ENCODE measurements at regions not wholly inside any gene's neighbourhood (a gene's known extent, or its start where the extent isn't known, plus 50 kb on each side); places are given as distances from the start of the nearest gene placed in this dataset.

GRCh38 chr14:26959972-26960660 is 362.3 kb upstream of the NOVA1 start:
- H3K9me3 ChIP-seq (ENCODE audit: control insufficient read depth, insufficient read depth, low read length), result peaks cover 8% of the 10 kb centered on the region; the same call in 1 of the 2 replicates
- POLR2A ChIA-PET, result no interaction called here
- H3K4me3 ChIP-seq (ENCODE audit: low read depth, low read length), result no peak overlapping the region
- H3K27ac ChIP-seq (ENCODE audit: low read depth, low read length), result no peak overlapping the region
- H3K27me3 ChIP-seq (ENCODE audit: control insufficient read depth, insufficient read depth, low read length), result no peaks in the 10 kb centered on the region
- CTCF ChIA-PET, result no interaction called here
- TF ChIP-seq, protein P1, sequence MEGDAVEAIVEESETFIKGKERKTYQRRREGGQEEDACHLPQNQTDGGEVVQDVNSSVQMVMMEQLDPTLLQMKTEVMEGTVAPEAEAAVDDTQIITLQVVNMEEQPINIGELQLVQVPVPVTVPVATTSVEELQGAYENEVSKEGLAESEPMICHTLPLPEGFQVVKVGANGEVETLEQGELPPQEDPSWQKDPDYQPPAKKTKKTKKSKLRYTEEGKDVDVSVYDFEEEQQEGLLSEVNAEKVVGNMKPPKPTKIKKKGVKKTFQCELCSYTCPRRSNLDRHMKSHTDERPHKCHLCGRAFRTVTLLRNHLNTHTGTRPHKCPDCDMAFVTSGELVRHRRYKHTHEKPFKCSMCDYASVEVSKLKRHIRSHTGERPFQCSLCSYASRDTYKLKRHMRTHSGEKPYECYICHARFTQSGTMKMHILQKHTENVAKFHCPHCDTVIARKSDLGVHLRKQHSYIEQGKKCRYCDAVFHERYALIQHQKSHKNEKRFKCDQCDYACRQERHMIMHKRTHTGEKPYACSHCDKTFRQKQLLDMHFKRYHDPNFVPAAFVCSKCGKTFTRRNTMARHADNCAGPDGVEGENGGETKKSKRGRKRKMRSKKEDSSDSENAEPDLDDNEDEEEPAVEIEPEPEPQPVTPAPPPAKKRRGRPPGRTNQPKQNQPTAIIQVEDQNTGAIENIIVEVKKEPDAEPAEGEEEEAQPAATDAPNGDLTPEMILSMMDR (IDR thresholded peaks at IDR 0.05; ENCODE audit: low read depth, low read length), result no peak
- DNase-seq (ENCODE audit: low read depth, low spot score), result no peak

- Histone ChIP-seq H3K4me3 (ENCODE audit: low read depth, low read length) (no peak overlapping the region), H3K27ac (ENCODE audit: low read depth, low read length) (no peak overlapping the region), H3K27me3 (ENCODE audit: control insufficient read depth, insufficient read depth, low read length) (no peaks in the 10 kb centered on the region), H3K9me3 (ENCODE audit: control insufficient read depth, insufficient read depth, low read length) (peaks cover 8% of the 10 kb centered on the region; the same call in 1 of the 2 replicates)
- POLR2A ChIA-PET, result no interaction called here
- TF ChIP-seq, protein P1 (IDR thresholded peaks at IDR 0.05; ENCODE audit: low read depth, low read length), result no peak
- CTCF ChIA-PET, result no interaction called here
- no peak for DNase-seq (ENCODE audit: low read depth, low spot score)
Measured at GRCh38 chr14:26963711-26964110, 365.9 kb upstream of the NOVA1 start.

DNA sequence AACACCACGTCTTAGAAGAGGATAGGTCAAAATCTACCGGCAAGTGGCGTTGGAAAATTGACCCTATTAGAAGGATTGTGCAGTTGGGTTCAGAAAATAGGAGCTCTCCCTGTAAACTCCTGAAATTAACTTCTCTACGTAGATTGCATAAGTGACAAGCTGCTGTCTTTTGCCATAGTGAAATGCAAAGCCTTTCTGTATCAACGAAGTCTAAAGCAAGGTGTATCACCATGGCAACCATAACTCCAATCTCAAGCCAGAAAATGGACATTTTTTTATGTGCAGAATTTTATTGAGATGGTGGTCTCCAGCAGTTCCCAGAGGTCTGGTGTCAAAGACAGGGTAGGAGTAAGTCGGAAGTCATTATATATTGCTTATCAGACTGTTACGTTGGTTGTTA is 367.7 kb upstream of the NOVA1 start:
- TF ChIP-seq, protein P1 (IDR thresholded peaks at IDR 0.05; ENCODE audit: low read depth, low read length), result no peak
- ChIA-PET POLR2A (no interaction called here), CTCF (no interaction called here)
- Histone ChIP-seq H3K27me3 (ENCODE audit: control insufficient read depth, insufficient read depth, low read length) (no peaks in the 10 kb centered on the region), H3K27ac (ENCODE audit: low read depth, low read length) (no peak overlapping the region), H3K9me3 (ENCODE audit: control insufficient read depth, insufficient read depth, low read length) (peaks cover 3% of the 10 kb centered on the region), H3K4me3 (ENCODE audit: low read depth, low read length) (no peak overlapping the region)
- no peak for DNase-seq (ENCODE audit: low read depth, low spot score)

- H3K27me3 ChIP-seq (ENCODE audit: control insufficient read depth, insufficient read depth, low read length), result no peaks in the 10 kb centered on the region
- DNase-seq (ENCODE audit: low read depth, low spot score), result no peak
- CTCF ChIA-PET, result no interaction called here
- POLR2A ChIA-PET, result no interaction called here
- H3K9me3 ChIP-seq (ENCODE audit: control insufficient read depth, insufficient read depth, low read length), result peaks cover 6% of the 10 kb centered on the region
- H3K27ac ChIP-seq (ENCODE audit: low read depth, low read length), result no peak overlapping the region
- H3K4me3 ChIP-seq (ENCODE audit: low read depth, low read length), result no peak overlapping the region
- TF ChIP-seq, protein P1 (IDR thresholded peaks at IDR 0.05; ENCODE audit: low read depth, low read length), result no peak
Measured at GRCh38 chr14:26966908-26967307, 369.1 kb upstream of the NOVA1 start.

DNA sequence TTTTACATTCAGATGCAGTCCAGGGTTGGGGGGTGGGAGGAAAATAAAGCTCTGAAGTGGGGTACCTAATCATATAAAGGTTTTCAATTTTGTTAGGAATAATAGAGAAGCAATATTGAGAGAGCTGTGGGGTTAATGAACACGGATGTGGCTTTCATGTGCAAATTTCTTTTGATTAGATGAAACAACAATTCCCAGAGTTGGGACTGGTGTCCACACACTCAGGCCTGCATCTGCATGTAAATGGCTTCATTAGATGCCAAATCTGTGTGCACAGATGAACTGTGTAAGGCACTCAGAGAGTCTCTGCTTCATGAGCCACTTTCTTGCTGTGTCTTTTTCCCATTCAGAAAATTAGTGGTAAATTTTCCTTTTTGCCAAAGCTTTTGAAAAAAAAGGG is 377.1 kb upstream of the NOVA1 start:
- no peaks in the 10 kb centered on the region for H3K27me3 ChIP-seq (ENCODE audit: control insufficient read depth, insufficient read depth, low read length)
- TF ChIP-seq, protein P1 (IDR thresholded peaks at IDR 0.05; ENCODE audit: low read depth, low read length), result no peak
- CTCF ChIA-PET, result no interaction called here

More for the DNA sequence above, 377.1 kb upstream of the NOVA1 start:
- Histone ChIP-seq H3K4me3 (ENCODE audit: low read depth, low read length) (no peak overlapping the region), H3K27ac (ENCODE audit: low read depth, low read length) (no peak overlapping the region), H3K9me3 (ENCODE audit: control insufficient read depth, insufficient read depth, low read length) (peaks cover 3% of the 10 kb centered on the region; the same call in 1 of the 2 replicates)
- DNase-seq (ENCODE audit: low read depth, low spot score), result no peak
- POLR2A ChIA-PET, result no interaction called here
